ENCODE measurements at regions not wholly inside any gene's neighbourhood (a gene's known extent, or its start where the extent isn't known, plus 50 kb on each side); places are given as distances from the start of the nearest gene placed in this dataset.

GRCh38 chr11:37770145-37770544 lies 1172.1 kb upstream of the RAG2 start:
- DNase-seq (ENCODE audit: low read depth in 2 of 2): no peak

- no peak for DNase-seq (ENCODE audit: low read depth in 2 of 2)
Observed at GRCh38 chr11:37762079-37762478, 1164.0 kb upstream of the RAG2 start.

GRCh38 chr11:37755521-37755920 lies 1157.5 kb upstream of the RAG2 start:
- DNase-seq (ENCODE audit: low read depth in 2 of 2): no peak

- DNase-seq (ENCODE audit: low read depth in 2 of 2): no peak
Observed at GRCh38 chr11:37748641-37749040, 1150.6 kb upstream of the RAG2 start.

GRCh38 chr11:37747121-37747520 lies 1149.1 kb upstream of the RAG2 start:
- no peak for DNase-seq (ENCODE audit: low read depth in 2 of 2)

- no peak for DNase-seq (ENCODE audit: low read depth in 2 of 2)
Observed at GRCh38 chr11:37727371-37727770, 1129.3 kb upstream of the RAG2 start.

- DNase-seq (ENCODE audit: low read depth in 2 of 2): no peak
Observed at GRCh38 chr11:37724315-37724714, 1126.3 kb upstream of the RAG2 start.

- no peak for DNase-seq (ENCODE audit: low read depth in 2 of 2)
Observed at GRCh38 chr11:37721485-37721884, 1123.4 kb upstream of the RAG2 start.

GRCh38 chr11:37718431-37718999 lies 1120.5 kb upstream of the RAG2 start:
- no peak for DNase-seq (ENCODE audit: low read depth in 2 of 2)

GRCh38 chr11:37712251-37712650 lies 1114.2 kb upstream of the RAG2 start:
- DNase-seq (ENCODE audit: low read depth in 2 of 2): no peak

- no peak for DNase-seq (ENCODE audit: low read depth in 2 of 2)
Observed at GRCh38 chr11:37710031-37710430, 1112.0 kb upstream of the RAG2 start.

- DNase-seq (ENCODE audit: low read depth in 2 of 2): no peak
Observed at GRCh38 chr11:37704791-37705190, 1106.8 kb upstream of the RAG2 start.

GRCh38 chr11:37699644-37700043 lies 1101.6 kb upstream of the RAG2 start:
- no peak for DNase-seq (ENCODE audit: low read depth in 2 of 2)

- DNase-seq (ENCODE audit: low read depth in 2 of 2): no peak
Observed at GRCh38 chr11:37695283-37695682, 1097.2 kb upstream of the RAG2 start.

GRCh38 chr11:37689951-37690350 lies 1091.9 kb upstream of the RAG2 start:
- no peak for DNase-seq (ENCODE audit: low read depth in 2 of 2)

GRCh38 chr11:37688456-37688855 lies 1090.4 kb upstream of the RAG2 start:
- DNase-seq (ENCODE audit: low read depth in 2 of 2): no peak

GRCh38 chr11:37687130-37687529 lies 1089.1 kb upstream of the RAG2 start:
- DNase-seq (ENCODE audit: low read depth in 2 of 2): no peak

GRCh38 chr11:37671321-37671720 lies 1073.3 kb upstream of the RAG2 start:
- DNase-seq (ENCODE audit: low read depth in 2 of 2): no peak

GRCh38 chr11:37666960-37667359 lies 1068.9 kb upstream of the RAG2 start:
- no peak for DNase-seq (ENCODE audit: low read depth in 2 of 2)

- no peak for DNase-seq (ENCODE audit: low read depth in 2 of 2)
Observed at GRCh38 chr11:37657645-37658044, 1059.6 kb upstream of the RAG2 start.

GRCh38 chr11:37647767-37648166 lies 1049.7 kb upstream of the RAG2 start:
- no peak for DNase-seq (ENCODE audit: low read depth in 2 of 2)

- no peak for DNase-seq (ENCODE audit: low read depth in 2 of 2)
Observed at GRCh38 chr11:37643968-37644367, 1045.9 kb upstream of the RAG2 start.

GRCh38 chr11:37642296-37642695 lies 1044.3 kb upstream of the RAG2 start:
- DNase-seq (ENCODE audit: low read depth in 2 of 2): no peak

- DNase-seq (ENCODE audit: low read depth in 2 of 2): no peak
Observed at GRCh38 chr11:37632748-37633147, 1034.7 kb upstream of the RAG2 start.
